ENCODE measurements at regions not wholly inside any gene's neighbourhood (a gene's known extent, or its start where the extent isn't known, plus 50 kb on each side); places are given as distances from the start of the nearest gene placed in this dataset.

- Histone ChIP-seq H2AFZ (ENCODE audit: low read depth) (no peak overlapping the region), H3K36me3 (replicated peaks in 1 of 2; ENCODE audit: control insufficient read depth in 1 of 2, insufficient read depth in 2 of 2, low read length in 1 of 2) (no peaks in the 10 kb centered on the region), H3K9me3 (no peaks in the 10 kb centered on the region), H3K79me2 (ENCODE audit: insufficient read depth) (no peaks in the 10 kb centered on the region), H4K20me1 (ENCODE audit: insufficient read depth) (no peaks in the 10 kb centered on the region), H3K4me2 (no peak overlapping the region), H3K27ac (ENCODE audit: low read depth in 2 of 2, low read length in 1 of 2) (no peak overlapping the region), H3F3A (replicated peaks; ENCODE audit: insufficient read depth) (no peaks in the 10 kb centered on the region), H3K4me3 (ENCODE audit: low read depth in 2 of 2, low read length in 1 of 2) (no peak overlapping the region), H3K27me3 (ENCODE audit: insufficient read depth) (peaks cover 45% of the 10 kb centered on the region), H3K9me2 (no peaks in the 10 kb centered on the region), H3K4me1 (ENCODE audit: control insufficient read depth in 1 of 2, insufficient read depth in 2 of 2, low read depth in 1 of 2, low read length in 1 of 2) (no peaks in the 10 kb centered on the region), H3K9ac (no peak overlapping the region)
- ChIA-PET CTCF (interaction anchor here (1.8 kb wide), 1 partner anchor 10 kb away, joined by 6 read pairs; no protein-coding TSS in a partner anchor), POLR2A (no interaction called here)
- no peak for DNase-seq
- 8% methylated on average over 2 of the region's 2 CpGs for WGBS (ENCODE audit: low lambda C conversion rate)
- TF ChIP-seq MEF2A (IDR thresholded peaks at IDR 0.05; ENCODE audit: borderline replicate concordance, low read depth) (no peak), NRF1 (IDR thresholded peaks at IDR 0.05; ENCODE audit: low read depth, low read length) (no peak), FOSL2 (IDR thresholded peaks at IDR 0.05; ENCODE audit: borderline replicate concordance, low read depth) (no peak), MXI1 (IDR thresholded peaks at IDR 0.05; ENCODE audit: low read depth, low read length) (no peak)
These were observed 195.0 kb downstream of the AHR start for GRCh38 chr7:17493446-17493845.

- Histone ChIP-seq H3F3A (replicated peaks; ENCODE audit: insufficient read depth) (no peaks in the 10 kb centered on the region), H4K20me1 (ENCODE audit: insufficient read depth) (no peaks in the 10 kb centered on the region), H3K27ac (ENCODE audit: low read depth in 2 of 2, low read length in 1 of 2) (no peak overlapping the region), H2AFZ (ENCODE audit: low read depth) (no peak overlapping the region), H3K79me2 (ENCODE audit: insufficient read depth) (no peaks in the 10 kb centered on the region), H3K9ac (no peak overlapping the region), H3K9me3 (no peaks in the 10 kb centered on the region), H3K27me3 (ENCODE audit: insufficient read depth) (peaks cover 57% of the 10 kb centered on the region), H3K36me3 (replicated peaks in 1 of 2; ENCODE audit: control insufficient read depth in 1 of 2, insufficient read depth in 2 of 2, low read length in 1 of 2) (no peaks in the 10 kb centered on the region), H3K4me1 (ENCODE audit: control insufficient read depth in 1 of 2, insufficient read depth in 2 of 2, low read depth in 1 of 2, low read length in 1 of 2) (no peaks in the 10 kb centered on the region), H3K9me2 (no peaks in the 10 kb centered on the region), H3K4me2 (no peak overlapping the region), H3K4me3 (ENCODE audit: low read depth in 2 of 2, low read length in 1 of 2) (no peak overlapping the region)
- ChIA-PET CTCF (interaction anchor here (1.4 kb wide), 1 partner anchor 10 kb away, joined by 4 read pairs; no protein-coding TSS in a partner anchor), POLR2A (no interaction called here)
- 2% methylated on average over 2 of the region's 2 CpGs for WGBS (ENCODE audit: low lambda C conversion rate)
- TF ChIP-seq FOXJ3 (CRISPR knock-in tag; IDR thresholded peaks at IDR 0.05) (no peak), FOSL2 (IDR thresholded peaks at IDR 0.05; ENCODE audit: borderline replicate concordance, low read depth) (no peak), PBX3 (IDR thresholded peaks at IDR 0.05) (no peak), NRF1 (IDR thresholded peaks at IDR 0.05; ENCODE audit: low read depth, low read length) (no peak), MXI1 (IDR thresholded peaks at IDR 0.05; ENCODE audit: low read depth, low read length) (no peak), EP300 (IDR thresholded peaks at IDR 0.05; ENCODE audit: borderline replicate concordance in 1 of 2, low read depth in 1 of 2, low read length in 1 of 2) (no peak), TEAD4 (IDR thresholded peaks at IDR 0.05; ENCODE audit: borderline replicate concordance, insufficient read depth) (no peak)
- DNase-seq: no peak
These were observed 197.4 kb downstream of the AHR start for GRCh38 chr7:17495655-17496394.

- CTCF ChIA-PET: interaction anchor here (1.4 kb wide), 1 partner anchor 9 kb away, joined by 4 read pairs; no protein-coding TSS in a partner anchor
- H3K79me2 ChIP-seq (ENCODE audit: insufficient read depth): no peaks in the 10 kb centered on the region
- H2AFZ ChIP-seq (ENCODE audit: low read depth): no peak overlapping the region
- peaks cover 46% of the 10 kb centered on the region for H3K27me3 ChIP-seq (ENCODE audit: insufficient read depth)
- POLR2A ChIA-PET: no interaction called here
- no peak overlapping the region for H3K9ac ChIP-seq
- no peak overlapping the region for H3K4me3 ChIP-seq (ENCODE audit: low read depth in 2 of 2, low read length in 1 of 2)
- H3K27ac ChIP-seq (ENCODE audit: low read depth in 2 of 2, low read length in 1 of 2): no peak overlapping the region
- H3K9me3 ChIP-seq: no peaks in the 10 kb centered on the region
- no peak overlapping the region for H3K4me2 ChIP-seq
- TF ChIP-seq NRF1 (IDR thresholded peaks at IDR 0.05; ENCODE audit: low read depth, low read length): no peak
- WGBS (ENCODE audit: low lambda C conversion rate): 7% methylated on average over 1 of the region's 1 CpG
- no peak for DNase-seq
- H3K9me2 ChIP-seq: no peaks in the 10 kb centered on the region
- H4K20me1 ChIP-seq (ENCODE audit: insufficient read depth): no peaks in the 10 kb centered on the region
- H3K36me3 ChIP-seq (replicated peaks in 1 of 2; ENCODE audit: control insufficient read depth in 1 of 2, insufficient read depth in 2 of 2, low read length in 1 of 2): no peaks in the 10 kb centered on the region
- H3K4me1 ChIP-seq (ENCODE audit: control insufficient read depth in 1 of 2, insufficient read depth in 2 of 2, low read depth in 1 of 2, low read length in 1 of 2): no peaks in the 10 kb centered on the region
- H3F3A ChIP-seq (replicated peaks; ENCODE audit: insufficient read depth): no peaks in the 10 kb centered on the region
These were observed 198.7 kb downstream of the AHR start for GRCh38 chr7:17497136-17497535.

All from SK-N-SH (cell line).